ENCODE measurements at regions not wholly inside any gene's neighbourhood (a gene's known extent, or its start where the extent isn't known, plus 50 kb on each side); places are given as distances from the start of the nearest gene placed in this dataset.
"Not testable (repeated sequence)": the region's sequence is repeated elsewhere in the genome, so short reads cannot be mapped to it uniquely, and the experiment has no call there.

- no peak overlapping the region for H3K4me3 ChIP-seq (ENCODE audit: low read depth, low read length)
- TF ChIP-seq CTCF (IDR thresholded peaks at IDR 0.05; ENCODE audit: insufficient read depth, low read depth, low read length, missing control alignments), result no peak
- peak; percentile 10 for DNase-seq (ENCODE audit: low read depth)
These were observed 68.5 kb downstream of the RGS2 start for GRCh38 chr1:192877283-192877886.

- no peak for TF ChIP-seq CTCF (IDR thresholded peaks at IDR 0.05; ENCODE audit: insufficient read depth, low read depth, low read length, missing control alignments)
- H3K4me3 ChIP-seq (ENCODE audit: low read depth, low read length), result no peak overlapping the region
- DNase-seq (ENCODE audit: low read depth), result no peak
These were observed 69.4 kb downstream of the RGS2 start for GRCh38 chr1:192878249-192878648.

GRCh38 chr1:192879406-192879805 is 70.6 kb downstream of the RGS2 start:
- TF ChIP-seq CTCF (IDR thresholded peaks at IDR 0.05; ENCODE audit: insufficient read depth, low read depth, low read length, missing control alignments), result no peak
- H3K4me3 ChIP-seq (ENCODE audit: low read depth, low read length), result no peak overlapping the region
- DNase-seq (ENCODE audit: low read depth), result no peak

- no peak for TF ChIP-seq CTCF (IDR thresholded peaks at IDR 0.05; ENCODE audit: insufficient read depth, low read depth, low read length, missing control alignments)
- DNase-seq (ENCODE audit: low read depth), result no peak
- no peak overlapping the region for H3K4me3 ChIP-seq (ENCODE audit: low read depth, low read length)
These were observed 71.4 kb downstream of the RGS2 start for GRCh38 chr1:192880231-192880630.

- TF ChIP-seq CTCF (IDR thresholded peaks at IDR 0.05; ENCODE audit: insufficient read depth, low read depth, low read length, missing control alignments), result no peak
- H3K4me3 ChIP-seq (ENCODE audit: low read depth, low read length), result no peak overlapping the region
- DNase-seq (ENCODE audit: low read depth), result no peak
These were observed 75.4 kb downstream of the RGS2 start for GRCh38 chr1:192884241-192884640.

- not testable (repeated sequence) for H3K4me3 ChIP-seq (ENCODE audit: low read depth, low read length); DNase-seq (ENCODE audit: low read depth)
These were observed 76.5 kb downstream of the RGS2 start for GRCh38 chr1:192885387-192885786.

GRCh38 chr1:192887426-192887825 is 78.6 kb downstream of the RGS2 start:
- DNase-seq (ENCODE audit: low read depth), result no peak
- TF ChIP-seq CTCF (IDR thresholded peaks at IDR 0.05; ENCODE audit: insufficient read depth, low read depth, low read length, missing control alignments), result no peak
- no peak overlapping the region for H3K4me3 ChIP-seq (ENCODE audit: low read depth, low read length)

Measured in GM12865 (cell line).